Left cardiac atrium (tissue), 4 donors: ENCODE measurements at regions not wholly inside any gene's neighbourhood (a gene's known extent, or its start where the extent isn't known, plus 50 kb on each side); places are given as distances from the start of the nearest gene placed in this dataset.
A peak's percentile ranks its signal among the peaks of the same experiment; 100 is the strongest.

Experiments
- ATAC-seq, 2 donors: fragments of 200-7000 bp; cut with Tn5 transposase; one replicate each; pipeline ENCODE4 v1.9.1; 2020; ENCODE audit warnings: mild to moderate bottlenecking in 2 of 2, moderate library complexity in 2 of 2
- DNase-seq: peaks from one replicate; pipeline ENCODE4 v3.0.0-alpha.2; 2020
- intact Hi-C, 2 donors: fragments of 100-400 bp; cut with DNase I; formaldehyde crosslinking; loops; one replicate each; pipeline versions ENCODE4 v1.14.1 to v1.15.1; 2022 to 2023
- donor health status: DM: no; HTN: yes; CAD: no.
- donor health status: DM: no; HTN: yes; CAD: no; lungs with severe emphysema.
- donor health status: DM: yes; HTN: yes; CAD: no.
- donor health status: Dilated cardiomyopathy.

DNA sequence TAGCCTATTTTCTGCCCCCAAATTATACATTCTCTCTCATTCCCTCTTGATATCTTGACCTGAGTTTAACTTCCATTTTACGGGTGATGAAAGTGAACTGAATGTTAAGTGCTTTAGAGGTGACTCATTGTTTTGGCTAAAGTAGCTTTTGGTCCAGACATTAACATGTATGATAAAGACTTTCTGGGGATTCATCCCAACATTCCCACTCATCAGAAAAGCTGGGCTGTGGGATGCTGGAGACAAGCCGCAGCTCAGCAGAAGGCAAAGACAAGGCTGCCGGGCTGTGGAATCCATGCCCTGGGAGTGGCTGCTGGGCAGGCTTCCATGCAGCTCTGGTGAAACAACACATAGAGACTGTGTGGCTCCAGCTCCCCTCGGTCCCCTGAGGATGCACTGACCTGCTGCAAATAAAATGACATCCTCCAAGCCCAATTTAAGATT is 89.9 kb upstream of the SYNDIG1 start:
- intact Hi-C loops, result no loop called here
- ATAC-seq (peak; percentile 53 to 88), DNase-seq (peak; percentile 41)

DNA sequence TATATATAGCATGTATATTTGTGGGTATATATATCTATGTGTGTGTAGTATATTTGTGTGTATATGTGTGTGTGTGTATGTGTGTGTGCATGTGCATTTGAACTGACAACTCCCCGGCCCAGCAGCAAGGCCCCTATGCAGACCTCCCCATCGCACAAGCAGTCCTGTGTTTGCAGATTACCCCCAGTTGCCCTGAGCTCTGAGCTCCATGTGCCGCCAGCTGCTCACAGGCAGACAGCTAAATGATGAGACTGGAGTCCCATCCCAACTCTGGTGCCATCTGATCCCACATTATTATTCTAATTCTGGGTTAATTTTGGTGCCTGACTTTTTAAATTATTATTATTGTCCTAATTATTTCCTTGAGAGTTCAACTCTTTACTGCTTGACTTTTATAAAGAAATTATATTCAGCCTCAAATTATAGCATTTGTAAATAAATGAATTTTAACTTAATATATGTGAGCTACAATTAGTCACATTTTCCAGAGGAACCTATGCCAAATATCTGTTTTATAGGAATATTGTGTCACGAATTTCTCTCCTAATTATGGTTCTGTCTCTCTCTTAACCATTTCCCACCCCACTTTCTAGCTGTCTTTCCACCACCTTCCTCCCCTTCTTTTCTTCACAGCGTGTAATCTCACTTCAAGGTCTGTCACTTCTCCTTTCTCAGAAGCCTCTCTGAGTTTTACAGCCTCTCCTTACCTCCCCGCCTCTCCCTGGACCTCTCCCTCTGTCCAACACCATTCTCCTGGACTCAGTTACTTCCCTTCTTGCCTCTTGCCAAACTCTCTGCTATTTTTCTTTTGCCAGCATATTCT is 90.6 kb upstream of the SYNDIG1 start:
- ATAC-seq, result peak in 1 of 2 donors; percentile 37
- intact Hi-C loops, result no loop called here
- no peak for DNase-seq

DNA sequence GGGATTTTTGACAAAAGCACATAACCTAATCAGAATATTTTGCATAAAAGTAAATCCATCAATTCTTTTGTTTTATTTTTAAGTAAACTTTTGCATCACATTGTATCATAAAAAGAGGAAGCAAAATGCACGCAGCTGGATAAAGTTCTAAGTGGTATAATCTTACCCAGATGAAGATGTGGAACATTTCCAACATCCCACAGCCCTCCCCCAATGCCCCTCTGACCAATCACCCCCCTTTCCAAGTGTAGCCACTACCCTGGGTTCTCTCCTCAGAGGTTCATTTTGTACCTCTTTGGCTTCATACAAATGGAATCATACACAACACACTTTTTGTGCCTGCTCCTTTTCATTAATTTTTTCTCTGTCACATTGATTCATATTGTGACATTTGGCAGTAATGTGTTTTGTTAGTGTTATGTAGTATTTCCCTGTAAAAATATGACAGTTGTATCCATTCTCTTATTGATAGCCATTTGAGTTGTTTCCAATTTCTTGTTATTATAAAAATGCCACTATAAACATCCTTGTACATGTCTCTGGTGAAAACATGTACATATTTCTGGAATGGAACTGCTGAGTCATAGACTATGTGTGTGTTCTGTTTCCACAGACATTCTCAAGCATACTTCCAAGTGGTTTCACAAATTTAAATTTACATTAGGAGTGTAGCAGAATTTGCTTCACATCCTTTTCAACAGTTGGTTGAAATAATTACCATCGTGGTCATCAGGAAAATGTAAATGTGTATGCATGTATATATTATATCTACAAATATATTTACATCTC is 92.9 kb upstream of the SYNDIG1 start:
- ATAC-seq, result no peak

DNA sequence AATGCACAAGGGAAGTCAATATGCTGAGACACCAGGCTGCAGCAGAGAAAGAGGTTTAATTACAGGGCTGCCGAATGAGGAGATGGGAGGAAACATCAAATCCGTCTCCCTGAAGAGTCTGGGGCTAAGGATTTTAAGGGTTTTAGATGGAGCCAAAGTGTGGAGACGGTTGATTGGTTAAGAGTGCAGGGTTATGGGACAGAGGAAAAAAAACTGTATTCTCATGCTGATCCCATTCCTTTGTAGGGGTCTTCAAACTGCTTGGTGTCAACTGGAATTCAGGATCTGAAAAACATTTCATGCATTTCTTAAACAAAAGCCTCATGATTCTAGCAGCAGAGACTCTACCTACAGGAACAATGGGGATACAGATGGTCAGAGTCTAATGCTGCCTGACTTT is 96.1 kb upstream of the SYNDIG1 start:
- DNase-seq (no peak), ATAC-seq (no peak)
- intact Hi-C loops, result loop anchor here in 1 of 2 donors (5.0 kb wide), 1 partner anchor 54 kb away; no protein-coding TSS in a partner anchor

More for the DNA sequence above, 92.9 kb upstream of the SYNDIG1 start:
- no peak for DNase-seq
- intact Hi-C loops, result no loop called here

DNA sequence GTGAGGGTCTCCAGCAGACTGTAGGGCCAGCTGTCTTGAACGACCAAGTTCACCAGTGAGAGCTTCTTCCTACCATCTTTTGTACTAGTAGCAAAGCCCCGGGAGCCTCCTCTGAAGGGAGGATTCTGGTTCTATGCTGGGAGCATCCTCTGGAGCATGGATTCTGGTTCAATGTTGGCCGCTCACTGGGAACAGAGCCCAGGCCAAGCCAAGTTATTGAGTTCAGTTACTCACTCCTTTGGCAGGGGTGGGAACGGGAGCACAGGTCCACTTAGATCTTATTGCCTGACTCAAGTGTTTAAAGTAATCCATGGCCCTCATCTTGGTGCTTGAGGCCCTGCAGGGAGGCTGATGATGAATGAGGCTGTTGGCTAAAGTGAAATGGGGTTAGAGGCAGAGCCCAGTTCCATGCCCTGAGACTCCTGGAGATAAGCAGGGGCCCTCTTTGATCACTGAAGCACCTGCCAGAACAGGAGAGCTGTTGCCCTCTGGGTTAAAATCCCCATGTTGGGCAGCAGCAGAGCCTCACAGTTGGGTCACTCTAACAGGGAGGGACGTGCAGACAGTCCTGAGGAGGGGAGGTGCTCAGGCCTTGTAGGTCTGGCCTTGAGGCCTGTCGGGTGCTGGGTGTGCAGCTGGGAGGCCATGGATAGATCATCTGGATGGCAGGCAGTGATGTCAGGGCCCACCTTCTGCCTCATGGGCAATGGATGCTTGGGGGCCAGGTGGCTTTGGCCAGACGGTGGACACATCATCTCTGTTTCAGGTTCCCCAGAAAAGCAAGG is 98.3 kb upstream of the SYNDIG1 start:
- intact Hi-C loops, result loop anchor here in 1 of 2 donors (5.0 kb wide), 1 partner anchor 56 kb away; no protein-coding TSS in a partner anchor
- DNase-seq (no peak), ATAC-seq (no peak)

DNA sequence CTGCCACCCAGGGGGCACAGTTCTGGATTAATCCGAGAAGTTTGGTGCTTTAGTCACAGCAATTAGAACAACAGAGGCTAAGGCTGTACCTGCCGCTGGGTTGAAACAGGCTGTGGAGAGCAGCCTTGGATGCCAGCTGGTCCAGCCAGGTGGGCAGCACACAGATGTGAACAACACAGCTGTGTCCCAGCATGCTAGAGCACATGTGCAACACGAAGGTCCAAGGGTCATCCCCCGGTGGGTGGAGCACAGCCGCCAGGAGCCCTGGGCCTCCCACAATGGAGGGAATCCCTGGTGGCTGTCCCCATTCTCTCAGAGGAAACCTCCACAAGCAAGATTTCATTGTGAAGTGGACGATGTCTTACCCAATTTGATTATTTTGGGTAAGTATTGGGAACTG is 99.2 kb upstream of the SYNDIG1 start:
- DNase-seq (no peak), ATAC-seq (no peak)
- intact Hi-C loops, result loop anchor here in 1 of 2 donors (5.0 kb wide), 1 partner anchor 57 kb away; no protein-coding TSS in a partner anchor

DNA sequence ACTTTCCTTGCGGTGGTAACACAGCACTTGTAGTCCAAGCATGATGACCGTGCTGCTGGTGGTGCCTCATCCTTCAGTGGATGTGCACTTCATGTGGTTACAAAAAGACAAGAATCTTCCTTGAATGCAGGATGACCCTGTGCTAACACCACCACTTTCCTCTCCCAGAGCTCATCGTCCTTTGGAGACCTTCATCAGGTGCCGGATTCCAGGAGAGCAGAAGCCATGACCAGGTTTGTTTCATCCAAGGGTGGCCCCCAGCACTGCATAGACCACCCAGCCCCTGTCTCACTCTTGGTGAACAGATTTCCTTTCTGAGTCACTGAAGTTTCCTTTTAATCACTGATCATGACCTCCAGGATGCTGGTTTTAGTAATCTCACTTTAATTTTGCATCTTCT is 101.2 kb upstream of the SYNDIG1 start:
- DNase-seq, result no peak
- intact Hi-C loops, result no loop called here
- no peak for ATAC-seq

DNA sequence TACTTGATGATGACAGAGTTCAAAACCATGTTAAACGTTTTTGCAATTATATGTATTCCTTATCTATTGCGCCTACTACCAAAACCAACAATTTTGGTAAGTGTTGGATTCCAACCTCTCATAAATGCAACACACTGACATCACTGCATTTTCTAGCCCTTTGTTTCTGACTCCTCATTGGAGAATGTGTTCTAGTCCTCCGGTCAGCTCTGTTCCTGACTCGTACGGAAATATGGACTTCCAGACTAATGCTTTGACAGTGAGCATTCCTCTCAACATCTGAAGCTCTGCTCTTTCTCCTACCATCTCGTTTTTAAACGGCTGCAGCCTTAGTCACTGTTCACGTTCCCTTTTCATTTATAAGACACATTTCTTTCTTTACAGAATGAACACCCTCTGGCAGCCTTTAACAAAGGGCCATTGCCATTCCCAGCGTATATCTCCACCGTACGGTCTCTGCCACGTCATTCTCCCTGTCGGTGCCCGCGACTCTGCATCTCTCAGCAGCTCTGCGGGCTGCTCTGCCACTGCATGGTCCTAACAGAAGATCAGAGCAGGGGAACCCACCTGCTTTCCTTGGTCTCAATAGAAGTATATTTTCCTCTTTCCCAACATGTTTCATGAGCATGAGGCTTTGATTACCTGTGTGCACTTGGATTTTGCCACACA is 103.0 kb upstream of the SYNDIG1 start:
- ATAC-seq (no peak), DNase-seq (no peak)
- intact Hi-C loops, result no loop called here

DNA sequence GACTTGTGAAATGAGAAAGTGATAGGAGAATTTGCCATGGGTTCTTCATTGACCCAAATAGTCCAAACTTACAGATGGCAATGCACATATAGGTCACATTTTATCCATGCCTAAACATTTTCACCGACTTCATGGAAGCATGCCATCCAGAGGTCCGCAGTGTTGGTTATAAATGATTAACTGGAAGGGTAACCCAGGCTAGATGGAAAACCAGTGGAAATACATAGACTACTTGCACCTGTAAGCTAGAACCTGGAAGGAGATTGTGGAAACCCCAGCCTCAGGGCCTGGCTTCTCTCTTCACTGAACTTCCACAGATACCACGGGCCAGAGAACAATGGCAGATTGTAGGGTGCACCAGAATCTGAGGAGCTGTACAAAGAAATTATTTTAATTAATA is 103.8 kb upstream of the SYNDIG1 start:
- DNase-seq (no peak), ATAC-seq (no peak)

DNA sequence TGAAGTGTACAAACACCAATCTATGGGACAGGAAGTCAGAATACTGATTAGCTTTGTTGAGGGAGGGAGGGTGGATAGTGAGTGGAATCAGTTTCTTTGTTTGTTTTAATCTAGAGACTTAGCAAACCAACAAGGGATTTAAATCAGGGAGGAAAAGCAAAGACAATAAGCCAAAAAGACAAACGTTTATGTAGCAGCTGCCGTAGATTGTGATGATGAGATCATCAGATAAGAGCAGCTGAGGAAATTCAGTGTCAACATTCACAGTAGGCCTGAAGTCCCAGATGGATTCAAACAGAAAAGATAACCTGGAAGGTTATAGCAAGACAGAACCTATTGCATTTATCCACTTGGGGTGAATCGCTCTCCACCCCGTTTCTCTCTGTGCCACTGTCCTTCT is 104.9 kb upstream of the SYNDIG1 start:
- DNase-seq, result no peak
- ATAC-seq, result no peak
- intact Hi-C loops, result no loop called here

More for the DNA sequence above, 103.8 kb upstream of the SYNDIG1 start:
- intact Hi-C loops, result no loop called here

DNA sequence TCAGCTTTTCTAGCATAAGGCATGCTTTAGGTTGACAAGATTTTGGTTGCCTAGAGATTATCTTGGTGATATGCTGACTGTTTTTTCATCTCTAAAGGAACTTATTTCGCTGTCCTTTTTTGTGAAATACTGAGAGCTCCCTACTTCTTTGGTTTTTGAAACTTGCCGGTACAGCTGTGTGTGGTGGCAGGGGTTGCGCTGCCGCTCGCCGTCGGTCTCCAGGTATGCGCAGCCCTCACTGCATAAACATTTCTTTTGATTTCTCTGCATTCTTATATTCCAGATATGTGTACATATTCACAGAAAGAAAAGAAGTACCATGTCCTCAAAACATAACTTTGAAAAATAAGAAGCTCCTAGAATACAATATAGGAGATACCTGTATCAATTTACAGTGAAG is 106.4 kb upstream of the SYNDIG1 start:
- no peak for ATAC-seq
- DNase-seq, result no peak
- intact Hi-C loops, result no loop called here

DNA sequence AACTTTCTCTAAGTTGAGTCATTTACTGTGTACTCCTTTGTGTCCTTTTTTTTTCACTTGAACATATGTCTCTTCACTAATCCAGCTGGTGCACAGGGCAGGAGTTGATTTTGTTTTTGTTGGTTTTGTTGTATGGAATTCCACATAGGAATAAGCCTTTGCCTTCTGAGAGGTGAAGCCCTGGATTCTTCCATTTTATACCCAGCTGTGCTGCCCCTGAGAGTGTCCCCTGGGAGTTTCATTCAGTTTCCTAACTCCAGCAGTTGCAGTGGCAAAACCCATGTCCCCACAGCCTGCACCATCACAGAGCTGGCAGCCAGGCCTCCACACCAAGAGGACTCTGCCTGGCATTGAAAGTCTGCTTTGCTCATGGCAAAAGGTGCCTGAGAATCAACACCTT is 107.3 kb upstream of the SYNDIG1 start:
- ATAC-seq, result no peak
- intact Hi-C loops, result no loop called here
- DNase-seq, result no peak

DNA sequence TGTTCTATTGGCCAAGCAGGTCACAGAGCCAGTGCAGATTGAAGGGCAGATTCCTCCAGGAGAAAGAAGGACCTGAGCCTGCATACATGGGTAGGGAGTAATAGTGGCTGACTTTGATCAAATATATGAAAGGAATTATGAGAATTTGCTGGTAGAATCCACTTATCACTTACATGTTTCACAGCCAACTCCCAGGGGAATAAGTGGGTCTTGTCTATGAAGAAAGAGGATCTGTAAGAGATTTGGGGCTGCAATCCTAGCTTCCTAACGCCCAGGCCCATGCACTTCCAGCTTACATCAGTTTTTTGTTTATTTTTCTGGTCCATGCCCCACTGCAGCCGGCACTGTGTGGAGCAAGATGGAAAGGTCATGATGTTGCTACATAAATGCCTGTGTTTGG is 107.9 kb upstream of the SYNDIG1 start:
- no peak for ATAC-seq
- intact Hi-C loops, result no loop called here
- DNase-seq, result no peak

DNA sequence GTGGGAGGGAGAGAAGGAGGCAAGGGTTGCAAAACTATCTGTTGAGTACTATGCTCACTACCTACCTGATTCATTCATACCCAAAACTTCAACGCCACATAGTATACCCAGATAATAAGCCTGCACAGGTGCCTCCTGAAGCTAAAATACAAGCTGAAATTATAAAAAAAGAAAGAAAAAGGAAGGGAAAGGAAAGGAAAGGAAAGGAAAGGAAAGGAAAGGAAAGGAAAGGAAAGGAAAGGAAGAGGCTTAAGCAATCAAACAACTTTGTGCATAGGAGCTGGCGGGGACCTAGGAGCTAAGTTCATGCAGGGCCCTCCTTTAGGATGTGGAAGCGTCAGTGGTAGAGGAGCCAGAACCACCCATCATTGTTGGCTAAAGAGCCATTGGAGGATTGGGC is 108.9 kb upstream of the SYNDIG1 start:
- intact Hi-C loops, result no loop called here
- no peak for ATAC-seq
- no peak for DNase-seq

DNA sequence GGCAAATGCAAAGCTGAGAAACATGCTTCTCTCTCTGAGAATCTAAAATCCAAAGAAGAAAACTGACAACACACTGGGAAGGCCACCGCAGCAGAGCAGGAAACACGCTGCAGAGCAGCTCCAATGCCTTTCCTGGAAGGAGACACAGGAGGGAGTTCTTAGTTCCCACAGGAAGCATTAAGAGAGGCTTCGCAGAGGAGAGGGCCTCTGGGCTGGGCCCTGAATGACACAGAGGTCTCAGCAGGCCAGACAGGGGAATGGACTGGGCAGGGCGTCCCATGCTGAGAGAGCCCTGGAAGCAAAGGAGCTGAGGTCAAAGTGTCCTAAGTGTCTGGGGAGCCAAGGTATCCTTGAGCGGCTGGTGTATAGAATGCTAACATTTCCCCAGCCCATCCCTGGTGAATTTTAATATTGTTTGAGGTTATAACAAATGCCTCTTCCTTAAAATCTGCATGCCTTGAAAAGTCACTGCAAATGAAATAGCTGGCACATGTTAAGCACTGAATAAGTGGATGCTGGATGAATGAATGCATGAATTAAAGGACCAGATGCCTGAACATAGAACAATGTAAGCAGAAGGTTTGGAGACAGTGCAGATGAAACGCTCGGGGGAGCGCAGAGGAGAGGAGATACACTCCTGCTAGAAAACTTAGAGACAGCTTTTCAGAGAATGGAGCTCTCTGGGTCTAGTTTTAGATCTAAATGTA is 110.0 kb upstream of the SYNDIG1 start:
- intact Hi-C loops, result no loop called here
- DNase-seq (no peak), ATAC-seq (peak in 1 of 2 donors; percentile 49)

DNA sequence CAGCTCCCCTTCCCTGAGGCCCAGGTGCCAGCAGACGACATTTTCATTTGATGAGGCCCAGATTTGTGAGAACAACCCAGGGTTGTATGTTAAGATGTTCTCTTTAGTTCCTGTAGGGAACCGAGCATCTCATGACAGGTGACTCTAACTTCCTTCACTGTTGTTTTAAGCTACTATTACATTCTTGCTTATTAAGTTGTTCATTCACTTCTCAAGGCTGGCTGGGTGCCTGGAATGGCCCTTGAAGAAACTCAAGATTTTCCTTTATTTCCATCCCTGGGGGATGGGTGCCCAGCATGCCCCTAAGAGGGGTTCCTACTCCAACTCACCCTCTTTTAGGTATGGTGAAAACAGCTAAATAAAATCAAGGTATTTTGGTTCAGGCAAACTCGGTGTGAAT is 111.5 kb upstream of the SYNDIG1 start:
- intact Hi-C loops, result no loop called here
- ATAC-seq (no peak), DNase-seq (no peak)

DNA sequence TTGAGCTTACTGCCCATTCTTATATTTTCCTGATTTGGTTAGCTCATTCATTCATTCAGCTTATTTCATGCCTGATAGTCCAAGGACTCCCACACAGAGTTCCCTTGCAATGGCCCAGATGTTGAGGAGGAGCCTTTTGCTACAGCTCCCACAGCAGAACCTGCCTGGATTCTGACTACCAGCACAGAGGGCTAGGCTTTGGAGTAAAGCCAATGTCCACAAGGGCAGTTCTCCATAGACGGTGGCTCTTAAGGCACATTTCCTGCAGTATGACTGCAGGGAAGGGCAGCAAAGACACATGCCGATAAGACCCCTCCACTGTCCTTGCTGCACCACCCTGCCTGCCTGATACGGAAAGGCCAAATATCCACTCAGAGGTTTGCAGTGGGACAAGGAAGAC is 112.3 kb upstream of the SYNDIG1 start:
- DNase-seq, result no peak
- intact Hi-C loops, result no loop called here
- no peak for ATAC-seq

DNA sequence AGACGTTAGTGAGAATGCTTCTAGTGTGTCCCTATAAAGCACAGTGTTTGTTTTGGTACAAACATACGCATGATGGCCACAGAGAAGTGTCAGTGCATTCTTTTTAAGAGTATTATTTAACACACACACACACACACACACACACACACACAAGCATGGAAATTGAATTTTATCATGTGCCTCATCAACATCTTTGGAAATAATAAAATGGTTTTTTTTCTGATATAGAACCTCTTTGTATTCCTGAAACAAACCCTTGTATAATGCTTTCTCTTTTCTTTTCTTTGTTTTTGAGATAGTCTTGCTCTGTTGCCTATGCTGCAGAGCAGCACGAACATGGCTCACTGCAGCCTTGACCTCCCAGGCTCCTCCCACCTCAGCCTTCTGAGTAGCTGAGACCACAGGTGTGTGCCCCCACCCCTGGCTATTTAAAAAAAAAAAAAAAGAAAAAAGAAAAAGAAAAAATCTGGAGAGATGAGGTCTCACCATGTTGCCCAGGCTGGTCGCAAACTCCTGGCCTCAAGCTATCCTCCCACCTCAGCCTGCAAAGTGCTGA is 116.2 kb upstream of the SYNDIG1 start:
- intact Hi-C loops, result no loop called here
- DNase-seq (no peak), ATAC-seq (no peak)
